ENCODE measurements at regions not wholly inside any gene's neighbourhood (a gene's known extent, or its start where the extent isn't known, plus 50 kb on each side); places are given as distances from the start of the nearest gene placed in this dataset.

- Histone ChIP-seq H3K9ac (ENCODE audit: low read length) (no peak overlapping the region), H3K36me3 (ENCODE audit: control insufficient read depth, insufficient read depth, low read length) (no peaks in the 10 kb centered on the region), H3K27me3 (ENCODE audit: control insufficient read depth, insufficient read depth, low read length) (peaks cover 4% of the 10 kb centered on the region), H3K9me3 (ENCODE audit: control insufficient read depth, low read length) (no peaks in the 10 kb centered on the region), H3K4me3 (ENCODE audit: low read length) (no peak overlapping the region), H3K4me1 (ENCODE audit: control insufficient read depth, insufficient read depth, low read length) (no peaks in the 10 kb centered on the region)
Measured at GRCh38 chr13:97826421-97827012, 127.0 kb upstream of the IPO5 start.

- Histone ChIP-seq H3K4me1 (ENCODE audit: control insufficient read depth, insufficient read depth, low read length) (no peaks in the 10 kb centered on the region), H3K4me3 (ENCODE audit: low read length) (no peak overlapping the region), H3K36me3 (ENCODE audit: control insufficient read depth, insufficient read depth, low read length) (no peaks in the 10 kb centered on the region), H3K27me3 (ENCODE audit: control insufficient read depth, insufficient read depth, low read length) (no peaks in the 10 kb centered on the region), H3K9ac (ENCODE audit: low read length) (no peak overlapping the region), H3K9me3 (ENCODE audit: control insufficient read depth, low read length) (no peaks in the 10 kb centered on the region)
Measured at GRCh38 chr13:97834250-97834649, 119.2 kb upstream of the IPO5 start.

GRCh38 chr13:97843189-97843588 lies 110.3 kb upstream of the IPO5 start:
- Histone ChIP-seq H3K4me1 (ENCODE audit: control insufficient read depth, insufficient read depth, low read length) (no peaks in the 10 kb centered on the region), H3K27me3 (ENCODE audit: control insufficient read depth, insufficient read depth, low read length) (peaks cover 3% of the 10 kb centered on the region), H3K9ac (ENCODE audit: low read length) (no peak overlapping the region), H3K9me3 (ENCODE audit: control insufficient read depth, low read length) (no peaks in the 10 kb centered on the region), H3K4me3 (ENCODE audit: low read length) (no peak overlapping the region), H3K36me3 (ENCODE audit: control insufficient read depth, insufficient read depth, low read length) (no peaks in the 10 kb centered on the region)

- no peaks in the 10 kb centered on the region for H3K9me3 ChIP-seq (ENCODE audit: control insufficient read depth, low read length)
- H3K36me3 ChIP-seq (ENCODE audit: control insufficient read depth, insufficient read depth, low read length), result no peaks in the 10 kb centered on the region
- H3K9ac ChIP-seq (ENCODE audit: low read length), result no peak overlapping the region
- H3K4me3 ChIP-seq (ENCODE audit: low read length), result no peak overlapping the region
- H3K27me3 ChIP-seq (ENCODE audit: control insufficient read depth, insufficient read depth, low read length), result peaks cover 3% of the 10 kb centered on the region
- no peaks in the 10 kb centered on the region for H3K4me1 ChIP-seq (ENCODE audit: control insufficient read depth, insufficient read depth, low read length)
Measured at GRCh38 chr13:97844151-97844550, 109.3 kb upstream of the IPO5 start.

GRCh38 chr13:97848886-97849285 lies 104.6 kb upstream of the IPO5 start:
- Histone ChIP-seq H3K9ac (ENCODE audit: low read length) (no peak overlapping the region), H3K4me3 (ENCODE audit: low read length) (no peak overlapping the region), H3K9me3 (ENCODE audit: control insufficient read depth, low read length) (no peaks in the 10 kb centered on the region), H3K36me3 (ENCODE audit: control insufficient read depth, insufficient read depth, low read length) (no peaks in the 10 kb centered on the region), H3K27me3 (ENCODE audit: control insufficient read depth, insufficient read depth, low read length) (no peaks in the 10 kb centered on the region), H3K4me1 (ENCODE audit: control insufficient read depth, insufficient read depth, low read length) (no peaks in the 10 kb centered on the region)

DNA sequence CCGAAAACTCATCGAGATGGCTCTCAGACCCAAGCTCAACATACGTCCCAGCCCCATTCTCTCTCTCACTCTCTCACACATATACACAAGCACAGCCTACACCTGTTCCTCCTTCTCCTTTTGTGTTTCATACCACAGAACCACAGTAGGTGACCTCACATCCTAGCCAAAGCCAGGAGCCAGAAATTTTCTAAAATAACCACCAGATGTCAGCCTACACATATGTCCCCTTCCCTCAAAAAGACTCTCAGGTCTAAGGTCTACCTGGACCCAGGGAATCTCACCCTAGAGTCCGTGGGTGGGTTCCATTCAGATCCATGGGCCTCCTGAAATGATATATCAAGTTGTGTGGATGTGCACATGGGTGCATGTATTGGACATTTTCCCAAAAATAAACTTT lies 104.2 kb upstream of the IPO5 start:
- no peaks in the 10 kb centered on the region for H3K9me3 ChIP-seq (ENCODE audit: control insufficient read depth, low read length)
- H3K4me1 ChIP-seq (ENCODE audit: control insufficient read depth, insufficient read depth, low read length), result no peaks in the 10 kb centered on the region
- no peaks in the 10 kb centered on the region for H3K27me3 ChIP-seq (ENCODE audit: control insufficient read depth, insufficient read depth, low read length)
- no peak overlapping the region for H3K4me3 ChIP-seq (ENCODE audit: low read length)
- no peaks in the 10 kb centered on the region for H3K36me3 ChIP-seq (ENCODE audit: control insufficient read depth, insufficient read depth, low read length)
- H3K9ac ChIP-seq (ENCODE audit: low read length), result no peak overlapping the region

DNA sequence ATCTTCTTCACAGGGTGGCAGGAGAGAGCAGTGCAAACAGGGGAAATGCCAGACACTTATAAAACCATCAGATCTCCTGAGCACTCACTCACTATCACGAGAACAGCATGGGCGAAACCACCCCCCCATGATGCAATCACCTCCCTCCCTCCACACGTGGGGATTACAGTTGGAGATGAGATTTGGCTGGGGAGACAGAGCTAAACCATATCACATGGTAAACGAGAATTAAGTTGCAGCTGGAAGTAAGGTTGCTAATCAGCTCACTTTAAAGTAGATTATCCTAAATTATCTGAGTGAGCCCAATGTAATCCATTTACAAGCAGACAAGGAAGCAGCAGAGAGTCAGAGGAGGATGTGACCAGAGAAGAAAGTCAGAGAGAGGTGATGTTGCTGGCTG lies 102.2 kb upstream of the IPO5 start:
- Histone ChIP-seq H3K4me1 (ENCODE audit: control insufficient read depth, insufficient read depth, low read length) (no peaks in the 10 kb centered on the region), H3K4me3 (ENCODE audit: low read length) (no peak overlapping the region), H3K36me3 (ENCODE audit: control insufficient read depth, insufficient read depth, low read length) (no peaks in the 10 kb centered on the region), H3K9me3 (ENCODE audit: control insufficient read depth, low read length) (no peaks in the 10 kb centered on the region), H3K27me3 (ENCODE audit: control insufficient read depth, insufficient read depth, low read length) (no peaks in the 10 kb centered on the region), H3K9ac (ENCODE audit: low read length) (no peak overlapping the region)

- Histone ChIP-seq H3K27me3 (ENCODE audit: control insufficient read depth, insufficient read depth, low read length) (no peaks in the 10 kb centered on the region), H3K9me3 (ENCODE audit: control insufficient read depth, low read length) (no peaks in the 10 kb centered on the region), H3K36me3 (ENCODE audit: control insufficient read depth, insufficient read depth, low read length) (no peaks in the 10 kb centered on the region), H3K4me3 (ENCODE audit: low read length) (no peak overlapping the region), H3K9ac (ENCODE audit: low read length) (no peak overlapping the region), H3K4me1 (ENCODE audit: control insufficient read depth, insufficient read depth, low read length) (no peaks in the 10 kb centered on the region)
Measured at GRCh38 chr13:97852181-97852874, 101.1 kb upstream of the IPO5 start.

DNA sequence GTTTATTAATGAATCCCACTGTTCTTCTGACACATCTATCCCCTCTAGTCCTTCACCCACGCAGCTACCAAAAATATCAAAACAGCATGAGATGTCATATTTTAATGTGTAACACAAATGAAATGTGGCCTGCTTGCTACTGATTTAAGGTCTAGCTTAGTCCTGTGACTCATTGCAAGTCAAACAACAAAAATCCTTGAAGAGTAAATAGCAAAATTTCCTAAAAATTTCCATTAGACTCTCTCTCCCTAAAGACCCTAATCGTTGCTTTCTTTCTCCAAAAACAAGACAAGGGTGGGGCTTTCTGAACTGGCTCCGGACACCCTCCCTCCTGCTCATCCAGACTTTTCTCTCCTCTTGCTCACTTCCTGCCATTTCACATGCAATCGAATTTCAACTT lies 99.9 kb upstream of the IPO5 start:
- no peak overlapping the region for H3K4me3 ChIP-seq (ENCODE audit: low read length)
- H3K4me1 ChIP-seq (ENCODE audit: control insufficient read depth, insufficient read depth, low read length), result no peaks in the 10 kb centered on the region
- no peaks in the 10 kb centered on the region for H3K9me3 ChIP-seq (ENCODE audit: control insufficient read depth, low read length)
- no peak overlapping the region for H3K9ac ChIP-seq (ENCODE audit: low read length)
- H3K27me3 ChIP-seq (ENCODE audit: control insufficient read depth, insufficient read depth, low read length), result no peaks in the 10 kb centered on the region
- H3K36me3 ChIP-seq (ENCODE audit: control insufficient read depth, insufficient read depth, low read length), result no peaks in the 10 kb centered on the region

- Histone ChIP-seq H3K36me3 (ENCODE audit: control insufficient read depth, insufficient read depth, low read length) (no peaks in the 10 kb centered on the region), H3K4me1 (ENCODE audit: control insufficient read depth, insufficient read depth, low read length) (no peaks in the 10 kb centered on the region), H3K9ac (ENCODE audit: low read length) (no peak overlapping the region)
Measured at GRCh38 chr13:97855570-97856303, 97.7 kb upstream of the IPO5 start.

GRCh38 chr13:97856304-97856675 lies 97.2 kb upstream of the IPO5 start:
- Histone ChIP-seq H3K4me3 (ENCODE audit: low read length) (no peak overlapping the region), H3K27me3 (ENCODE audit: control insufficient read depth, insufficient read depth, low read length) (no peaks in the 10 kb centered on the region), H3K4me1 (ENCODE audit: control insufficient read depth, insufficient read depth, low read length) (no peaks in the 10 kb centered on the region), H3K9me3 (ENCODE audit: control insufficient read depth, low read length) (no peaks in the 10 kb centered on the region), H3K9ac (ENCODE audit: low read length) (no peak overlapping the region), H3K36me3 (ENCODE audit: control insufficient read depth, insufficient read depth, low read length) (no peaks in the 10 kb centered on the region)

More at GRCh38 chr13:97855570-97856303, 97.7 kb upstream of the IPO5 start:
- H3K9me3 ChIP-seq (ENCODE audit: control insufficient read depth, low read length), result no peaks in the 10 kb centered on the region
- no peaks in the 10 kb centered on the region for H3K27me3 ChIP-seq (ENCODE audit: control insufficient read depth, insufficient read depth, low read length)
- H3K4me3 ChIP-seq (ENCODE audit: low read length), result no peak overlapping the region

DNA sequence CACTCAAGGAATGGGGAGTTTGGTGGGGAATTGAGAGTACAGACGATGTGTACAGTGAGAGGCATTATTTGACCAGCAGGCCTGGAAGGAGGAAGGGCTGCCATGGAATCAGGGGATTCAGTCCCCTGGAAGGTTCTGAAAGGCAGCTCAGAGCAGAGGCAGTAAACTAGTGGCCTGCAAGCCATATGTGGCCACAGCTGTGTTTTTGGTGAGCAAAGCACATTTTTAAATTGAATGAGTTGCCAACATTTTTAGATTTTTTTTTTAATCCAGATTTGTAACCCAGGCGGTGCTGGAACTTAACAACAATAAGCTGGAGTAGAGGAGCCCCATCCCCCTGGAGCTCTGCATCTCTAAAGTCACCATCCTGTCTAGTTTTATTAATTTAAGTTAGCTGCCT lies 95.3 kb upstream of the IPO5 start:
- H3K9ac ChIP-seq (ENCODE audit: low read length), result no peak overlapping the region
- no peaks in the 10 kb centered on the region for H3K36me3 ChIP-seq (ENCODE audit: control insufficient read depth, insufficient read depth, low read length)
- H3K4me3 ChIP-seq (ENCODE audit: low read length), result no peak overlapping the region
- no peaks in the 10 kb centered on the region for H3K9me3 ChIP-seq (ENCODE audit: control insufficient read depth, low read length)
- H3K4me1 ChIP-seq (ENCODE audit: control insufficient read depth, insufficient read depth, low read length), result no peaks in the 10 kb centered on the region
- no peaks in the 10 kb centered on the region for H3K27me3 ChIP-seq (ENCODE audit: control insufficient read depth, insufficient read depth, low read length)

All from mucosa of stomach (tissue), 1 donor.